ENCODE measurements at regions not wholly inside any gene's neighbourhood (a gene's known extent, or its start where the extent isn't known, plus 50 kb on each side); places are given as distances from the start of the nearest gene placed in this dataset.

DNA sequence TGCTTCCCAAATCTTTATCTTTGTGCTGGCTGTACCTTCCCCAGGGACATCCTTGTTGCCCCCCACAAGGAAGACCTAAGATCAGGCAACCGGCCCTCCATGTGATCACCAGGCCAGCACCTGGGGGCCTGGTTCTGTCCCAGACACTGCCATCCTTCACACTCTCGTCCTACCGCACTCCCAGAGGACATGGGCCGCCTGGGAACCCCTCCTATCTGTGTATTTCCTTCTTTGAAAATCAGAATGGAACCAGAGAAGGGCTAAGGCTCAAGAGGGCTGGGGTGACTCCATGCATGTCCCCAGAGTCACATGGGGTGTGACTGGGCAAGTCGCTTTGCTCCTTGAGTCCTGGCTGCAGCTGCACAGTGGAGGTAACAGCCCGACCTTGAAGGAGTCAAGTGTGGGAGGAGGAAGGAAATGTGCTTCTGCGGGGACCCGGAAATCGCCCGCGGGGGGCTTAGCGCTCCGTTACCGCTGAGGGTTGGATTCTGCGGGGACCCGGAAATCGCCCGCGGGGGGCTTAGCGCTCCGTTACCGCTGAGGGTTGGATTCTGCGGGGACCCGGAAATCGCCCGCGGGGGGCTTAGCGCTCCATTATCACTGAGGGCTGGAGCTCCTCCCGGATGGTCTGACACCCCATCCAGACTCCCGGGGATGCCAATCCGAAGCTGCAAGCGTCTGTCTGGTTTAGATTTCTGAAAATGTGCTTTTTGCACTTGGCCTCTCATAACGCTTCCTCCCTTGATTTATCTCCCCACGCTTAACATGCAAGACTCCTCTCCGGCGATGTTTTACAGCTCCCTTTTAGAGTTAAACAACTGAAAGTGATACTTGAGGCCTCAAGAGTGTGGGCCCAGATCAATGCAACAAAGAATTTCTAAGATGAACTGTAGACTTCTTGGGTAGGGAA lies 278.9 kb downstream of the NPHP4 start:
- peaks cover 0 to 9% of the 10 kb centered on the region in 2 donors for H3K9me3 ChIP-seq
- no peak overlapping the region for H3K4me3 ChIP-seq
- H3K27me3 ChIP-seq = peaks cover 0 to 20% of the 10 kb centered on the region in 2 donors
- H3K4me1 ChIP-seq = no peaks in the 10 kb centered on the region
- H3K27ac ChIP-seq = no peak overlapping the region
- no peaks in the 10 kb centered on the region for H3K36me3 ChIP-seq
- intact Hi-C loops (cut with DNase I; ENCODE audit: low total_unique reads) = no loop called here
- TF ChIP-seq, protein P1, sequence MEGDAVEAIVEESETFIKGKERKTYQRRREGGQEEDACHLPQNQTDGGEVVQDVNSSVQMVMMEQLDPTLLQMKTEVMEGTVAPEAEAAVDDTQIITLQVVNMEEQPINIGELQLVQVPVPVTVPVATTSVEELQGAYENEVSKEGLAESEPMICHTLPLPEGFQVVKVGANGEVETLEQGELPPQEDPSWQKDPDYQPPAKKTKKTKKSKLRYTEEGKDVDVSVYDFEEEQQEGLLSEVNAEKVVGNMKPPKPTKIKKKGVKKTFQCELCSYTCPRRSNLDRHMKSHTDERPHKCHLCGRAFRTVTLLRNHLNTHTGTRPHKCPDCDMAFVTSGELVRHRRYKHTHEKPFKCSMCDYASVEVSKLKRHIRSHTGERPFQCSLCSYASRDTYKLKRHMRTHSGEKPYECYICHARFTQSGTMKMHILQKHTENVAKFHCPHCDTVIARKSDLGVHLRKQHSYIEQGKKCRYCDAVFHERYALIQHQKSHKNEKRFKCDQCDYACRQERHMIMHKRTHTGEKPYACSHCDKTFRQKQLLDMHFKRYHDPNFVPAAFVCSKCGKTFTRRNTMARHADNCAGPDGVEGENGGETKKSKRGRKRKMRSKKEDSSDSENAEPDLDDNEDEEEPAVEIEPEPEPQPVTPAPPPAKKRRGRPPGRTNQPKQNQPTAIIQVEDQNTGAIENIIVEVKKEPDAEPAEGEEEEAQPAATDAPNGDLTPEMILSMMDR (IDR thresholded peaks at IDR 0.05) = no peak
- peak in 1 of 2 donors; percentile 36 for DNase-seq (ENCODE audit: low spot score in 2 of 2)

DNA sequence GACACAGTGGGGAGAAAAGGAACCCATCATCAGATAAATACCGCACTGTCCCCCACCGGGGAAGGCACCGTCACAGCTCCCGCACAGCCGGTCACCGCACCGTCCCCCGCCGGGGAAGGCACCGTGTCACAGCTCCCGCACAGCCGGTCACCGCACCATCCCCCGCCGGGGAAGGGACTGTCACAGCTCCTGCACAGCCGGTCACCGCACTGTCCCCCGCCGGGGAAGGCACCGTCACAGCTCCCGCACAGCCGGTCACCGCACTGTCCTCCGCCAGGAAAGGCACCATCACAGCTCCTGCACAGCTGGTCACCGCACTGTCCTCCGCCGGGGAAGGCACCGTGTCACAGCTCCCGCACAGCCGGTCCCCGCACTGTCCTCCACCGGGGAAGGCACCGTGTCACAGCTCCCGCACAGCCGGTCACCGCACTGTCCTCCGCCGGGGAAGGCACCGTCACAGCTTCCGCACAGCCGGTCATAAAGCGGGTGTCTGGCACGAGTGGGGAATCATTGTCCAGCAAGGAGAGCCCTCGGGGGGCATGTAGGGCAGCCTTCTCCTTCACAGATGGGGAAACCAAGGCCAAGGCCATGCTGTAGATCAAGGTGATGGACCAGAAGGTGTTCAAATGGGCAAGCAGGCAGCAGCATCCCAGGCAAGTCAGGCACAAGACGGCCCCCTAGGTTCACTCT lies 280.1 kb downstream of the NPHP4 start:
- TF ChIP-seq POLR2A (IDR thresholded peaks at IDR 0.05) (no peak), POLR2AphosphoS5 (IDR thresholded peaks at IDR 0.05) (no peak)
- TF ChIP-seq, protein P1 (IDR thresholded peaks at IDR 0.05) = no peak
- H3K27ac ChIP-seq = no peak overlapping the region
- H3K27me3 ChIP-seq = peaks cover 0 to 24% of the 10 kb centered on the region in 2 donors
- intact Hi-C loops (cut with DNase I; ENCODE audit: low total_unique reads) = no loop called here
- peak in 1 of 2 donors; percentile 28 for DNase-seq (ENCODE audit: low spot score in 2 of 2)
- no peaks in the 10 kb centered on the region for H3K4me1 ChIP-seq
- H3K36me3 ChIP-seq = no peaks in the 10 kb centered on the region
- no peak overlapping the region for H3K4me3 ChIP-seq
- peaks cover 0 to 9% of the 10 kb centered on the region in 2 donors for H3K9me3 ChIP-seq

DNA sequence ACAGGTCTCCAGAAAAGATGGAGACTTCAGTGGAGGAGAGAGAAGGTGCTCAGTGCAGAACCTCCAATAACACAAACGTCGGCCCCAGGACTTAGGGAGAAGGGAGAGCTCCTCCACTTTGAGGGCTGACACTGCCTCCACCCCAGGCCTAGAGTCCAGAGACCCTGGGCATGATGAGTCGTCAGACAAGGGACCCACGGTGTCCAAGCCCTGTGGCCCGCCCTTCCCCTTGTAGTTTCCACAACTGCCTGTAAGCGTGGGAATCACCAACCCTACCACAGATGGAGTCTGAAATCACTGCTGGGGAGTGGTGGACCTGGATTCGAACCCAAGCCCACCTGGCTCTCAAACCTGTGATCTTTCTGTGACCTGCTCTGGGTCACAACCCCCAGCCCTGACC lies 281.1 kb downstream of the NPHP4 start:
- Histone ChIP-seq H3K36me3 (no peaks in the 10 kb centered on the region), H3K27ac (no peak overlapping the region), H3K9me3 (peaks cover 0 to 9% of the 10 kb centered on the region in 2 donors), H3K4me3 (no peak overlapping the region), H3K4me1 (no peaks in the 10 kb centered on the region), H3K27me3 (peaks cover 0 to 14% of the 10 kb centered on the region in 2 donors)
- TF ChIP-seq, protein P1 (IDR thresholded peaks at IDR 0.05) = no peak
- no peak for TF ChIP-seq POLR2A (IDR thresholded peaks at IDR 0.05)
- TF ChIP-seq POLR2AphosphoS5 (IDR thresholded peaks at IDR 0.05) = no peak
- intact Hi-C loops (cut with DNase I; ENCODE audit: low total_unique reads) = no loop called here
- peak in 1 of 2 donors; percentile 34 for DNase-seq (ENCODE audit: low spot score in 2 of 2)

DNA sequence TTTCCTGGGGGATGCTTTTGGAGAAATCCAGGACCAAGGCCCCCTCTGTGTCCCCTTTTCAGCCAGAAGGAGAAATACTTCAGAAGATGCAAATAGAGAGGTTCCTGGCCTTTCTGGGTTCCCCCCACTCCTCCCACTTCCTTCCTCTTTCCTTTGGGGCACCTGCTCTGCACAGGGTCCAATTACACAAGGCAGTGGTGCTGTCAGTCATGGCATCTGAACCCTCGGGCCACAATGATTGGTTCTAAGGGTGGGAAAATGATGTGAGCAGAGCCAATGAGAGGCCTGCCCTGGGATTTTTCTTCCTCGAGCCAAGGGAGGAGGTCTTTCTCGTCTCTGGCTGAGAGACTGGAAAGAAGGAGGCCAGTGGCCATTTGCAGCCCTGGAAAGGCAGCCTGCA lies 282.2 kb downstream of the NPHP4 start:
- intact Hi-C loops (cut with DNase I; ENCODE audit: low total_unique reads) = no loop called here
- H3K27ac ChIP-seq = no peak overlapping the region
- H3K4me1 ChIP-seq = no peaks in the 10 kb centered on the region
- H3K4me3 ChIP-seq = no peak overlapping the region
- H3K36me3 ChIP-seq = no peaks in the 10 kb centered on the region
- peaks cover 0 to 19% of the 10 kb centered on the region in 2 donors for H3K27me3 ChIP-seq
- TF ChIP-seq POLR2A (IDR thresholded peaks at IDR 0.05) = no peak
- no peak for TF ChIP-seq POLR2AphosphoS5 (IDR thresholded peaks at IDR 0.05)
- TF ChIP-seq, protein P1 (IDR thresholded peaks at IDR 0.05) = no peak
- peaks cover 0 to 5% of the 10 kb centered on the region in 2 donors for H3K9me3 ChIP-seq
- no peak for DNase-seq (ENCODE audit: low spot score in 2 of 2)

DNA sequence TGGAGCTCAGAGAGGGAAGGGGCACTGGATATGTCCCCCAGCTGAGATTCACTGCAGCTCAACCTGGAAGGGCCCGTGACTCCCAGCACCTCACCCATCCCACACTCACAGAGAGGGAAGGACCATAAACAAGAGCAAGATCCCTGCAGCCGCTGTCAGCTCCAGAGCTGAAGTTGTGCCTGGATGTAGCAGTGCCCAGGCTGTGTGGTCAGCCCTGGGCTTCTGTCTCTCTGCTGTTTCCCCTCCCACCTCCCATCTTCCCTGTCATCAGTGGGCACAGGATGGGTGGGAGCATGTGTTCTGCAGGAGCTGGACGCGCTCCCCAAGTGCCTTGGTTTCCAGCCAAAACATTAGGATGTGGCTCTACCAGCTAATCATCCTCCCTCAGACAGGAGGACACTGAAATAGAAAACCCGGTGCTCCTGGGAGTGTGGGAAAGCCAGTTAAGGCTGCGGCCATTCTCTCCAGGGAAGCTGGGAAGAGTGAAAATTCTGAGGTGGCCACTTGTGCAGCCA lies 282.7 kb downstream of the NPHP4 start:
- Histone ChIP-seq H3K9me3 (peaks cover 0 to 3% of the 10 kb centered on the region in 2 donors), H3K36me3 (no peaks in the 10 kb centered on the region), H3K27me3 (peaks cover 0 to 21% of the 10 kb centered on the region in 2 donors), H3K4me1 (no peaks in the 10 kb centered on the region), H3K4me3 (no peak overlapping the region), H3K27ac (no peak overlapping the region)
- TF ChIP-seq POLR2A (IDR thresholded peaks at IDR 0.05) (no peak), POLR2AphosphoS5 (IDR thresholded peaks at IDR 0.05) (no peak)
- DNase-seq (ENCODE audit: low spot score in 2 of 2) = peak in 1 of 2 donors; percentile 27
- intact Hi-C loops (cut with DNase I; ENCODE audit: low total_unique reads) = no loop called here

Measured in breast epithelium (tissue), 4 donors.